Lung (tissue), 11 donors: ENCODE measurements at regions not wholly inside any gene's neighbourhood (a gene's known extent, or its start where the extent isn't known, plus 50 kb on each side); places are given as distances from the start of the nearest gene placed in this dataset.
"Not testable (repeated sequence)": the region's sequence is repeated elsewhere in the genome, so short reads cannot be mapped to it uniquely, and the experiment has no call there.

Source experiments
- ATAC-seq: fragments of 200-7000 bp; cut with Tn5 transposase; one replicate; pipeline ENCODE4 v1.9.1; 2020; ENCODE audit warnings: moderate number of reproducible peaks; ENCODE audit not compliant: insufficient read depth, low FRiP score
- DNase-seq, 3 donors: peaks; one replicate each; pipeline ENCODE4 v3.0.0-alpha.2; 2013 to 2017
- H3K27ac ChIP-seq, 2 donors: one replicate each; pipeline ENCODE4 v1.5.1; 2013; ENCODE audit warnings: mild to moderate bottlenecking in 2 of 2, moderate library complexity in 2 of 2, control low read depth in 1 of 2, inconsistent platforms in 1 of 2, low read depth in 1 of 2, low read length in 1 of 2
- H3K27me3 ChIP-seq, 3 donors: one replicate each; pipeline ENCODE4 v1.5.1; 2013; ENCODE audit warnings: low read length in 2 of 3; ENCODE audit not compliant: control insufficient read depth in 3 of 3, insufficient read depth in 3 of 3
- H3K36me3 ChIP-seq, 4 donors: one replicate each; pipeline ENCODE4 v1.5.1; 2013; ENCODE audit warnings: low read length in 4 of 4, mild to moderate bottlenecking in 1 of 4, moderate library complexity in 1 of 4; ENCODE audit not compliant: control insufficient read depth in 4 of 4, insufficient read depth in 4 of 4
- H3K4me1 ChIP-seq, 5 donors: one replicate each; pipeline ENCODE4 v1.5.1; 2013; ENCODE audit warnings: low read length in 5 of 5, mild to moderate bottlenecking in 2 of 5, moderate library complexity in 1 of 5; ENCODE audit not compliant: control insufficient read depth in 5 of 5, insufficient read depth in 5 of 5
- H3K4me3 ChIP-seq: one replicate; pipeline ENCODE4 v1.5.1; 2013; ENCODE audit warnings: mild to moderate bottlenecking, control low read depth, moderate library complexity
- H3K9ac ChIP-seq, 2 donors: one replicate each; pipeline ENCODE4 v1.5.1; 2013; ENCODE audit warnings: low read length in 2 of 2, control low read depth in 1 of 2; ENCODE audit not compliant: insufficient read depth in 1 of 2
- H3K9me3 ChIP-seq, 4 donors: one replicate each; pipeline ENCODE4 v1.5.1; 2013; ENCODE audit warnings: low read length in 3 of 4, mild to moderate bottlenecking in 1 of 4, moderate library complexity in 1 of 4; ENCODE audit not compliant: control insufficient read depth in 4 of 4, insufficient read depth in 3 of 4
- CTCF ChIP-seq: IDR thresholded peaks from 2 replicates; pipeline ENCODE4 v1.5.1; 2012; ENCODE audit warnings: mild to moderate bottlenecking; ENCODE audit errors: control extremely low read depth, extremely low read depth
- WGBS, 2 donors: extraction: QIAGEN DNeasy Blood & Tissue Kit; methylation state at CpG; one replicate each; pipeline ENCODE4 v1.1.7; 2013; 5-methylcytosine and 5-hydroxymethylcytosine counted together
- donor health status: control.
- donor health status: control.
- donor health status: Bipolar disorder and iron deficiency.
- donor health status: healthy.
- donor health status: DM: yes; HTN: yes; CAD: no.

- no peak for TF ChIP-seq CTCF
- Histone ChIP-seq H3K27ac (no peak overlapping the region), H3K4me3 (no peak overlapping the region), H3K27me3 (no peaks in the 10 kb centered on the region), H3K9ac (no peak overlapping the region), H3K36me3 (no peaks in the 10 kb centered on the region), H3K9me3 (no peaks in the 10 kb centered on the region), H3K4me1 (peaks cover 0 to 2% (median 0%) of the 10 kb centered on the region in 5 donors)
- no peak for ATAC-seq
- no peak for DNase-seq
Observed at GRCh38 chr15:67935244-67935643, 95.4 kb upstream of the RNU6-1 start.

DNA sequence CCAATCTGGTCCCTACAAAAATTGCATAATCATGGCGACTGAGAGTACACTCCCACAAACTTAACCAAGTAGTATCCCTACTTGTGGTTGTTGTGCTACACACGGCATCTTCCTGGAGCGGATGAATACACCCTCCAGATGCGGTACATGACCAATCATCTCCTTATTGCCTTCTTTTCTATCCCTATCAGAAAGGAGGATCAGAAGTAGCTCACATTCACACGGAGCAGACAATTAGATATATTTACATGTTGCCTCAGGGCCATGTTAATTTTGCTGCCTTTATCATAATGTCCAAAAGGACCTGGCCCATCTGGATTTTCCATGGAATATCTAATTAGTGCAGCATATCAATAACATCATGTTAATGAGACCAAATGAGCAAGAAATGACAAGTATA lies 96.4 kb upstream of the RNU6-1 start:
- H3K9me3 ChIP-seq: no peaks in the 10 kb centered on the region
- no peaks in the 10 kb centered on the region for H3K36me3 ChIP-seq
- no peak overlapping the region for H3K27ac ChIP-seq
- TF ChIP-seq CTCF: no peak
- no peaks in the 10 kb centered on the region for H3K27me3 ChIP-seq
- ATAC-seq (no peak), DNase-seq (no peak)
- 86 to 90% methylated on average over 5 of the region's 5 CpGs for WGBS, 2 donors
- peaks cover 0 to 2% (median 0%) of the 10 kb centered on the region in 5 donors for H3K4me1 ChIP-seq
- H3K4me3 ChIP-seq: no peak overlapping the region
- no peak overlapping the region for H3K9ac ChIP-seq

DNA sequence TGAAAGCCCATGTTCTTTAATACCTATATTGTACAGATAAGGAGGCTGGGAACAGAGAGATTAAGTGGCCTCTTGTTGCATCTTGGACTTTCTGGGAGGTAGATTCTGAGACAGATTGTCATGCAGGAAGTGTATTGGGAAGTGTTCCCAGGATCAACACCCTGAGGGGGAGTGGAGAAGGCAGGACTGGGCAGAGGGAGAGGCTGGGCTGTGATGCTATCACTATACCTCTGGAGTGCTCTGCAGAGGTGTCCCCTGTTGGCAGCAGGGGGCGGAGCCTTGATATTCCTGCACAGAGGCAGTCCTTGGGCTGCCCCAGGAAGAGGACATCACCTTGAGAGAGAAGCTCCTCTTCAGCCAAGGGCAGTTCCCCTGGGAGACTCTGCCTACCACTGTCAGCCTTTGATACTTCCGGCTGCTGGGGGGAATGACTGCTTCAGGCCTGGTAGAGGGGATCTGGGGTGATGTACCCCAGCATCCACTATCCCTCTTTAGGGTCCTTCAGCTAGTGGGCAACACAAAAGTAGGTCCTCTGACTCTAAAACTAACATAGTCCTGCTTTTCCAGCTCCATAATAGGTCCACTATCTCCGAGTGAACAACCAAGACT lies 97.4 kb upstream of the RNU6-1 start:
- H3K36me3 ChIP-seq: no peaks in the 10 kb centered on the region
- no peak overlapping the region for H3K9ac ChIP-seq
- 94% methylated on average over 3 of the region's 3 CpGs for WGBS, 2 donors
- TF ChIP-seq CTCF: no peak
- H3K4me3 ChIP-seq: no peak overlapping the region
- H3K27me3 ChIP-seq: no peaks in the 10 kb centered on the region
- no peak overlapping the region for H3K27ac ChIP-seq
- ATAC-seq (no peak), DNase-seq (no peak)
- peaks cover 0 to 4% (median 0%) of the 10 kb centered on the region in 5 donors for H3K4me1 ChIP-seq
- H3K9me3 ChIP-seq: no peaks in the 10 kb centered on the region

DNA sequence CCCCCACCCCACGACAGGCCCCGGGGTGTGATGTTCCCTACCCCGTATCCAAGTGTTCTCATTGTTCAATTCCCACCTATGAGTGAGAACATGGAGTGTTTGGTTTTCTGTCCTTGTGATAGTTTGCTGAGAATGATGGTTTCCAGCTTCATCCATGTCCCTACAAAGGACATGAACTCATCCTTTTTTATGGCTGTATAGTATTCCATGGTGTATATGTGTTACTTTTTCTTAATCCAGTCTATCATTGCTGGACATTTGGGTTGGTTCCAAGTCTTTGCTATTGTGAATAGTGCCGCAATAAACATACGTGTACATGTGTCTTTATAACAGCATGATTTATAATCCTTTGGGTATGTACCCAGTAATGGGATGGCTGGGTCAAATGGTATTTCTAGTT lies 99.3 kb upstream of the RNU6-1 start:
- H3K27me3 ChIP-seq, DNase-seq: not testable (repeated sequence)
- 92 to 96% methylated on average over 5 of the region's 5 CpGs for WGBS, 2 donors

DNA sequence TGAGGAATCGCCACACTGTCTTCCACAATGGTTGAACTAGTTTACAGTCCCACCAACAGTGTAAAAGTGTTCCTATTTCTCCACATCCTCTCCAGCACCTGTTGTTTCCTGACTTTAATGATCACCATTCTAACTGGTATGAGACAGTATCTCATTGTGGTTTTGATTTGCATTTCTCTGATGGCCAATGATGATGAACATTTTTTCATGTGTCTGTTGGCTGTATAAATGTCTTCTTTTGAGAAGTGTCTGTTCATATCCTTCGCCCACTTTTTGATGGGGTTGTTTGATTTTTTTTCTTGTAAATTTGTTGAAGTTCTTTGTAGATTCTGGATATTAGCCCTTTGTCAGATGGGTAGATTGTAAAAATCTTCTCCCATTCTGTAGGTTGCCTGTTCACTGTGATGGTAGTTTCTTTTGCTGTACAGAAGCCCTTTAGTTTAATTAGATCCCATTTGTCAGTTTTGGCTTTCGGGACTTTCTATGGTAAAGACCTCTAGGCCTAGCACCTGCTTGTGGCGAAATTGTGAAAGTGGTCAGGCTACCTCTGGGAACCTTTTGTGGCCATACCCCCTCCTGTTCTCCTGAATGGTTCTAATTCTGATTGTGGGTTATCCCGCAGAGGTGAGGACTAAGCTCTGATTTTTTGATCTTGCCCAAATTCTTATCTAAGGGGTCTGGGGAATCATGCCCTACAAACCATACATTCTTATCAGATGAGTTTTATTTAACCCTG lies 99.9 kb upstream of the RNU6-1 start:
- not testable (repeated sequence) for DNase-seq, H3K9ac ChIP-seq, H3K27me3 ChIP-seq, H3K4me3 ChIP-seq, H3K27ac ChIP-seq, ATAC-seq, H3K36me3 ChIP-seq, H3K9me3 ChIP-seq
- H3K4me1 ChIP-seq: peaks cover 0 to 14% (median 0%) of the 10 kb centered on the region in 5 donors
- WGBS, 2 donors: 69 to 72% methylated on average over 4 to 5 of the region's 5 CpGs

More for the DNA sequence above, 99.3 kb upstream of the RNU6-1 start:
- not testable (repeated sequence) for H3K4me3 ChIP-seq, H3K9ac ChIP-seq, H3K9me3 ChIP-seq, H3K27ac ChIP-seq, H3K36me3 ChIP-seq, ATAC-seq
- H3K4me1 ChIP-seq: peaks cover 0 to 11% (median 0%) of the 10 kb centered on the region in 5 donors
